Caco-2 (cell line): ENCODE measurements at regions not wholly inside any gene's neighbourhood (a gene's known extent, or its start where the extent isn't known, plus 50 kb on each side); places are given as distances from the start of the nearest gene placed in this dataset.
"Not testable (repeated sequence)": the region's sequence is repeated elsewhere in the genome, so short reads cannot be mapped to it uniquely, and the experiment has no call there.

ENCODE experiments used
- BruUV-seq: library from RNA; stranded (reverse); fragments of 400-500 nt; replicated peaks from 2 replicates; lab custom pipeline; 2021; lab: Mats Ljungman, UMichigan
- CTCF ChIA-PET: fragments of 300-600 bp; sonication (Branson Sonifier 250); formaldehyde crosslinking; loops from one replicate; lab custom pipeline; 2022; ENCODE audit warnings: antibody characterized with exemption; lab: Charles Lee
- POLR2A ChIA-PET: fragments of 300-600 bp; sonication (Branson Sonifier 250); formaldehyde crosslinking; loops from one replicate; lab custom pipeline; 2022; ENCODE audit warnings: antibody characterized with exemption; lab: Charles Lee
- DNase-seq, 2 experiments: peaks; one replicate each; pipeline versions ENCODE4 v3.0.0 to v3.0.0-alpha.2; 2020 to 2022
- H3K27me3 ChIP-seq: replicated peaks from 2 replicates; pipeline ENCODE4 v1.6.0; 2011; ENCODE audit warnings: low read length; ENCODE audit not compliant: control insufficient read depth, insufficient read depth
- H3K36me3 ChIP-seq: 2 replicates; pipeline ENCODE4 v1.5.1; 2011; ENCODE audit warnings: low read length; ENCODE audit not compliant: control insufficient read depth, insufficient read depth
- H3K4me1 ChIP-seq: fragments of 250-450 bp; sonication (Bioruptor Pico); 2 replicates; pipeline ENCODE4 v1.5.1; 2020; ENCODE audit warnings: mild to moderate bottlenecking
- H3K4me3 ChIP-seq: 2 replicates; pipeline ENCODE4 v1.5.1; 2011; ENCODE audit warnings: low read depth, mild to moderate bottlenecking, control low read depth, low read length
- H3K9me3 ChIP-seq: fragments of 250-450 bp; sonication (Bioruptor Pico); 2 replicates; pipeline ENCODE4 v1.5.1; 2020; ENCODE audit warnings: mild to moderate bottlenecking, moderate library complexity
- H3K27ac Mint-ChIP-seq: one replicate; pipeline ENCODE4 v1.8.0; 2022; ENCODE audit warnings: mixed read lengths; ENCODE audit not compliant: unreplicated experiment
- H3K27me3 Mint-ChIP-seq: one replicate; pipeline ENCODE4 v1.8.0; 2022; ENCODE audit warnings: mixed read lengths; ENCODE audit not compliant: insufficient read depth, unreplicated experiment
- H3K36me3 Mint-ChIP-seq: one replicate; pipeline ENCODE4 v1.8.0; 2022; ENCODE audit warnings: mild to moderate bottlenecking, mixed read lengths; ENCODE audit not compliant: insufficient read depth, unreplicated experiment
- H3K4me1 Mint-ChIP-seq: one replicate; pipeline ENCODE4 v1.8.0; 2022; ENCODE audit warnings: low read depth, mixed read lengths; ENCODE audit not compliant: unreplicated experiment
- H3K4me3 Mint-ChIP-seq: one replicate; pipeline ENCODE4 v1.8.0; 2022; ENCODE audit warnings: mild to moderate bottlenecking, moderate library complexity, mixed read lengths; ENCODE audit not compliant: unreplicated experiment
- H3K9me3 Mint-ChIP-seq: one replicate; pipeline ENCODE4 v1.8.0; 2022; ENCODE audit warnings: mixed read lengths; ENCODE audit not compliant: unreplicated experiment
- intact Hi-C: fragments of 100-400 bp; cut with micrococcal nuclease; formaldehyde crosslinking; loops from one replicate; pipeline ENCODE4 v1.10.0; 2022; ENCODE audit not compliant: unreplicated experiment
- TF ChIP-seq, protein P1 (sequence below), 2 experiments: fragments of 200-600 bp in 1 of 2; IDR thresholded peaks; 1 replicate in 1 of 2; 2 replicates in 1 of 2; pipeline versions ENCODE4 v1.5.1 to v1.8.0; 2011 to 2022; ENCODE audit warnings: antibody characterized with exemption in 1 of 2, control low read depth in 1 of 2, inconsistent platforms in 1 of 2, low read depth in 1 of 2, low read length in 1 of 2, mild to moderate bottlenecking in 1 of 2, moderate library complexity in 1 of 2; ENCODE audit not compliant: insufficient read depth in 1 of 2, severe bottlenecking in 1 of 2, unreplicated experiment in 1 of 2

DNA sequence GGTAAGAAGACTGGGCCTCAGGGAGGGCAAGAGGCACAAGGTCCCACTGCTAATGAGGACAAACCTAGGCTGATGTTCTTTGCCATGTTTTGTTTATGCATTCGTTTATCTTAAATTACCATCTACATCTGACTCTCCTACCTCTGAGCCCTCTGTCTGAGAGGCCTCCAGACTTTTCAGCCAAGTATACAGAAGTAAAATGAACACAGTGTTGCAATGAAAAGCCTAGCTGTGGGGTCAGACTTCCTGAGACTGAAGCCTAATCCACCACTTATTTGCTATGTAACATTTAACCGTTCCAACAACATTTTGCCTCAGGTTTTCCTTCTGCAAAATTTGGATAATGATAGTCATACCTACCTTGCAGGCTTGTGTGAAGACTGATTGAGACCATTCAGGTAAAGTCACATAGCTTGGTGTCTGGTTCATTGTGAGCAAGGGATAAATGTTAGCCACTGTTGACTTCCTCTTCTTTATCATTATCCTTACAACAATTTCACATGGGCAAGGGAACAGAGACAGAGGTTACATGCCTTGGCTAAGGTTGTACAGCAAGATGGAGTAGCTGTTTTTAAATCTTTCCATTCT is 374.9 kb upstream of the CLINT1 start:
- Histone ChIP-seq H3K4me1 (no peaks in the 10 kb centered on the region), H3K4me3 (no peak overlapping the region), H3K9me3 (no peaks in the 10 kb centered on the region), H3K27me3 (no peaks in the 10 kb centered on the region; the same call in 1 of the 2 replicates), H3K36me3 (no peaks in the 10 kb centered on the region)
- TF ChIP-seq, protein P1, sequence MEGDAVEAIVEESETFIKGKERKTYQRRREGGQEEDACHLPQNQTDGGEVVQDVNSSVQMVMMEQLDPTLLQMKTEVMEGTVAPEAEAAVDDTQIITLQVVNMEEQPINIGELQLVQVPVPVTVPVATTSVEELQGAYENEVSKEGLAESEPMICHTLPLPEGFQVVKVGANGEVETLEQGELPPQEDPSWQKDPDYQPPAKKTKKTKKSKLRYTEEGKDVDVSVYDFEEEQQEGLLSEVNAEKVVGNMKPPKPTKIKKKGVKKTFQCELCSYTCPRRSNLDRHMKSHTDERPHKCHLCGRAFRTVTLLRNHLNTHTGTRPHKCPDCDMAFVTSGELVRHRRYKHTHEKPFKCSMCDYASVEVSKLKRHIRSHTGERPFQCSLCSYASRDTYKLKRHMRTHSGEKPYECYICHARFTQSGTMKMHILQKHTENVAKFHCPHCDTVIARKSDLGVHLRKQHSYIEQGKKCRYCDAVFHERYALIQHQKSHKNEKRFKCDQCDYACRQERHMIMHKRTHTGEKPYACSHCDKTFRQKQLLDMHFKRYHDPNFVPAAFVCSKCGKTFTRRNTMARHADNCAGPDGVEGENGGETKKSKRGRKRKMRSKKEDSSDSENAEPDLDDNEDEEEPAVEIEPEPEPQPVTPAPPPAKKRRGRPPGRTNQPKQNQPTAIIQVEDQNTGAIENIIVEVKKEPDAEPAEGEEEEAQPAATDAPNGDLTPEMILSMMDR (IDR thresholded peaks at IDR 0.05; ENCODE audit: insufficient read depth in 1 of 2, low read depth in 1 of 2, low read length in 1 of 2, severe bottlenecking in 1 of 2, unreplicated experiment in 1 of 2), result no peak
- Mint-ChIP-seq H3K9me3 (no peaks in the 10 kb centered on the region), H3K4me1 (no peaks in the 10 kb centered on the region), H3K4me3 (no peak overlapping the region), H3K27me3 (peaks cover 9% of the 10 kb centered on the region), H3K27ac (no peak overlapping the region), H3K36me3 (no peaks in the 10 kb centered on the region)
- ChIA-PET CTCF (no interaction called here), POLR2A (no interaction called here)
- DNase-seq, result no peak
- no TSS peak for BruUV-seq
- intact Hi-C loops, result no loop called here

DNA sequence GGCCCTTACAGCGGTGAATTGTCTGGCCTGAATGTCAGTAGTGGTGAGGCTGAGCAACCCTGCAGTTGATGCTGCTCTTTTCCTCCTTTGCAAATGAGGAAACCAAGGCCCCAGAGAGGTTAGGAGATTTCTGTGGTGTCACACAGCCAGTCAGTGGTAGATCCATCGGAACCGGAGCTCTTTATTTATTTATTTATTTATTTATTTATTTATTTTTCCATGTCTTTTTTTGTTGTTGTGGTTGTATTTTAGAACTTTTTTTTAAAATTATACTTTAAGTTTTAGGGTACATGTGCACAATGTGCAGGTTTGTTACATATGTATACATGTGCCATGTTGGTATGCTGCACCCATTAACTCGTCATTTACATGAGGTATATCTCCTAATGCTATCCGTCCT is 368.4 kb upstream of the CLINT1 start:
- H3K4me3 ChIP-seq, POLR2A ChIA-PET, DNase-seq, intact Hi-C loops, H3K27ac Mint-ChIP-seq, H3K4me1 ChIP-seq, H3K9me3 ChIP-seq, H3K36me3 Mint-ChIP-seq, H3K9me3 Mint-ChIP-seq, H3K27me3 Mint-ChIP-seq, BruUV-seq, H3K4me1 Mint-ChIP-seq, H3K36me3 ChIP-seq, H3K27me3 ChIP-seq, H3K4me3 Mint-ChIP-seq: not testable (repeated sequence)
- CTCF ChIA-PET, result interaction anchor here (1.0 kb wide), 1 partner anchor 152 kb away, joined by 3 read pairs; no protein-coding TSS in a partner anchor

DNA sequence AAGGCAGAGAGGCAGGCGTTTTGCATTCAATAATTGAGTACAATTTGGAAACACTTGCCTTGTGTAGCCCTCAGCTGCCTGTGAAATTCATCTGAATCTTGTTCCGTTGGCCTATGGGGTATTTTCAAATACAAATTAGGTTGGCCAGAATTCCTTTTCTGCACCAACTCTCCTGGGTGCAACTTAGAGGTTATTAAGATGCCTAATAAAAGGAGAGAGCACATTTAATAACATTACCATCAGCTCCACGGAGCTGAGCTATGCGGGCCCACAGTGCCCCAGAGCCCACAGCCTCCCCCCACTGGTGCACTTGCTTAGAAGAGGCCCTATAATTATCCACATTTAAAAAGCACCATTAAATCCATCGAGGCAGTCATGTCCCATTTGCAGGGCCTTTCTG is 367.6 kb upstream of the CLINT1 start:
- CTCF ChIA-PET, result no interaction called here
- POLR2A ChIA-PET, result no interaction called here

More for the DNA sequence above, 367.6 kb upstream of the CLINT1 start:
- H3K36me3 Mint-ChIP-seq, result no peaks in the 10 kb centered on the region
- no peak for DNase-seq
- no peaks in the 10 kb centered on the region for H3K4me1 ChIP-seq
- intact Hi-C loops, result no loop called here
- no peaks in the 10 kb centered on the region for H3K4me1 Mint-ChIP-seq
- no peak overlapping the region for H3K4me3 ChIP-seq
- no peaks in the 10 kb centered on the region for H3K27me3 Mint-ChIP-seq
- H3K27me3 ChIP-seq, result no peaks in the 10 kb centered on the region
- BruUV-seq, result no TSS peak
- H3K9me3 Mint-ChIP-seq, result no peaks in the 10 kb centered on the region
- H3K4me3 Mint-ChIP-seq, result no peak overlapping the region
- H3K27ac Mint-ChIP-seq, result no peak overlapping the region
- H3K9me3 ChIP-seq, result no peaks in the 10 kb centered on the region
- TF ChIP-seq, protein P1 (IDR thresholded peaks at IDR 0.05; ENCODE audit: insufficient read depth in 1 of 2, low read depth in 1 of 2, low read length in 1 of 2, severe bottlenecking in 1 of 2, unreplicated experiment in 1 of 2), result no peak
- H3K36me3 ChIP-seq, result no peaks in the 10 kb centered on the region
